Endothelial cell of umbilical vein (primary cell): ENCODE measurements at regions not wholly inside any gene's neighbourhood (a gene's known extent, or its start where the extent isn't known, plus 50 kb on each side); places are given as distances from the start of the nearest gene placed in this dataset.

ENCODE experiments used
- BruUV-seq: library from RNA; stranded (reverse); fragments of 400-500 nt; replicated peaks from 2 replicates; lab custom pipeline; 2021; lab: Mats Ljungman, UMichigan
- CTCF ChIA-PET: fragments of 300-600, 350-600 bp; sonication (Branson Sonifier 250); formaldehyde crosslinking; loops from one replicate; lab custom pipeline; 2021; ENCODE audit warnings: antibody characterized with exemption, inconsistent platforms; lab: Charles Lee
- POLR2A ChIA-PET: fragments of 300-600, 350-600 bp; sonication (Branson Sonifier 250); formaldehyde crosslinking; loops from one replicate; lab custom pipeline; 2021; ENCODE audit warnings: antibody characterized with exemption, inconsistent platforms; lab: Charles Lee
- DNase-seq: peaks from one replicate; pipeline ENCODE4 v3.0.0-alpha.2; 2011; ENCODE audit warnings: low read depth, low spot score
- FAIRE-seq: peaks from 2 replicates; lab custom pipeline; 2011; peaks lifted over from hg19 to GRCh38; lab: Jason Lieb, UNC
- H2AFZ ChIP-seq: 2 replicates; pipeline ENCODE4 v1.6.0; 2012; ENCODE audit warnings: low read depth, low read length, control low read depth, inconsistent platforms
- H3K27ac ChIP-seq: 2 replicates; pipeline ENCODE4 v1.5.1; 2011; ENCODE audit warnings: low read depth, mild to moderate bottlenecking, control low read depth, low read length, moderate library complexity; ENCODE audit not compliant: insufficient read depth
- H3K27me3 ChIP-seq, 2 experiments: 2 replicates each; pipeline versions ENCODE4 v1.6.0 to v1.6.1; 2011; ENCODE audit warnings: low read length in 2 of 2, mixed read lengths in 1 of 2; ENCODE audit not compliant: control insufficient read depth in 2 of 2, insufficient read depth in 2 of 2
- H3K36me3 ChIP-seq, 2 experiments: 2 replicates in 1 of 2; 3 replicates in 1 of 2; pipeline ENCODE4 v1.5.1; 2011; ENCODE audit warnings: low read length in 2 of 2, mild to moderate bottlenecking in 1 of 2, moderate library complexity in 1 of 2; ENCODE audit not compliant: control insufficient read depth in 2 of 2, insufficient read depth in 2 of 2; ENCODE audit errors: extremely low read depth in 1 of 2
- H3K4me1 ChIP-seq: 3 replicates; pipeline ENCODE4 v1.5.1; 2011; ENCODE audit warnings: mild to moderate bottlenecking, low read length; ENCODE audit not compliant: control insufficient read depth, insufficient read depth; ENCODE audit errors: extremely low read depth
- H3K4me2 ChIP-seq: 2 replicates; pipeline ENCODE4 v1.6.1; 2011; ENCODE audit warnings: low read length, control low read depth, mixed read lengths; ENCODE audit not compliant: insufficient read depth
- H3K4me3 ChIP-seq, 3 experiments: fragments of 200-600 bp in 1 of 3; sonication (generic), shearing (Covaris generic) in 1 of 3; replicated peaks in 1 of 3; 2 replicates each; pipeline ENCODE4 v1.5.1; 2011 to 2016; ENCODE audit warnings: control low read depth in 3 of 3, low read length in 3 of 3, mild to moderate bottlenecking in 2 of 3, inconsistent platforms in 1 of 3, low read depth in 1 of 3, moderate library complexity in 1 of 3; ENCODE audit not compliant: insufficient read depth in 1 of 3
- H3K79me2 ChIP-seq: 2 replicates; pipeline ENCODE4 v1.6.0; 2012; ENCODE audit warnings: low read length, inconsistent platforms; ENCODE audit not compliant: control insufficient read depth, insufficient read depth
- H3K9ac ChIP-seq: replicated peaks from 2 replicates; pipeline ENCODE3; 2011; ENCODE audit warnings: low read length, control low read depth; ENCODE audit not compliant: insufficient read depth; ENCODE audit errors: extremely low read depth
- H3K9me1 ChIP-seq: replicated peaks from 3 replicates; pipeline ENCODE4 v1.6.0; 2011; ENCODE audit warnings: mild to moderate bottlenecking, low read length; ENCODE audit not compliant: control insufficient read depth, insufficient read depth; ENCODE audit errors: extremely low read depth
- H3K9me3 ChIP-seq: replicated peaks from 2 replicates; pipeline ENCODE4 v1.5.1; 2012; ENCODE audit warnings: low read length, inconsistent platforms; ENCODE audit not compliant: control insufficient read depth, insufficient read depth
- H4K20me1 ChIP-seq: replicated peaks from 2 replicates; pipeline ENCODE3; 2011; ENCODE audit warnings: mild to moderate bottlenecking, low read length; ENCODE audit not compliant: control insufficient read depth, insufficient read depth; ENCODE audit errors: extremely low read depth
- EZH2 ChIP-seq: IDR thresholded peaks from 2 replicates; pipeline ENCODE4 v1.6.1; 2012; ENCODE audit warnings: borderline replicate concordance, low read depth, mild to moderate bottlenecking, moderate library complexity, low read length, inconsistent platforms; ENCODE audit not compliant: severe bottlenecking
- FOS ChIP-seq: IDR thresholded peaks from 2 replicates; pipeline ENCODE4 v1.6.1; 2011; ENCODE audit warnings: mild to moderate bottlenecking, low read length, moderate library complexity, borderline replicate concordance; ENCODE audit not compliant: insufficient read depth
- GATA2 ChIP-seq: IDR thresholded peaks from 2 replicates; pipeline ENCODE4 v1.7.0; 2011; ENCODE audit warnings: low read depth, mild to moderate bottlenecking, moderate library complexity, mixed read lengths, low read length; ENCODE audit not compliant: insufficient read length, insufficient read depth
- JUN ChIP-seq: IDR thresholded peaks from 2 replicates; pipeline ENCODE4 v1.6.1; 2011; ENCODE audit warnings: borderline replicate concordance, low read depth; ENCODE audit not compliant: insufficient read length, insufficient read depth
- MAX ChIP-seq: IDR thresholded peaks from 2 replicates; pipeline ENCODE4 v1.6.1; 2011; ENCODE audit not compliant: insufficient read depth, insufficient read length
- MYC ChIP-seq: IDR thresholded peaks from one replicate; pipeline ENCODE4 v1.6.1; 2011; ENCODE audit warnings: mild to moderate bottlenecking, low read depth, low read length
- POLR2A ChIP-seq: IDR thresholded peaks from 2 replicates; pipeline ENCODE4 v1.6.1; 2012; ENCODE audit warnings: low read depth, mild to moderate bottlenecking, control low read depth, low read length
- dilution Hi-C: fragments of 300-500 bp; cut with MboI; formaldehyde crosslinking; loops from one replicate; pipeline ENCODE4 v1.15.0; 2019; ENCODE audit warnings: low sequenced_read_pairs; ENCODE audit not compliant: extremely low pct_ligation_motif_present
- intact Hi-C: fragments of 100-400 bp; cut with micrococcal nuclease; formaldehyde crosslinking; loops from one replicate; pipeline ENCODE4 v1.10.0; 2022
- TF ChIP-seq, protein P1 (sequence below), 2 donors: IDR thresholded peaks; 1 replicate in 1 of 2; 2 replicates in 1 of 2; pipeline ENCODE4 v1.5.1; 2011; ENCODE audit warnings: low read length in 2 of 2, mild to moderate bottlenecking in 2 of 2, moderate library complexity in 2 of 2, control low read depth in 1 of 2, inconsistent platforms in 1 of 2, low read depth in 1 of 2; ENCODE audit not compliant: insufficient read depth in 1 of 2; ENCODE audit errors: extremely low read depth in 1 of 2

DNA sequence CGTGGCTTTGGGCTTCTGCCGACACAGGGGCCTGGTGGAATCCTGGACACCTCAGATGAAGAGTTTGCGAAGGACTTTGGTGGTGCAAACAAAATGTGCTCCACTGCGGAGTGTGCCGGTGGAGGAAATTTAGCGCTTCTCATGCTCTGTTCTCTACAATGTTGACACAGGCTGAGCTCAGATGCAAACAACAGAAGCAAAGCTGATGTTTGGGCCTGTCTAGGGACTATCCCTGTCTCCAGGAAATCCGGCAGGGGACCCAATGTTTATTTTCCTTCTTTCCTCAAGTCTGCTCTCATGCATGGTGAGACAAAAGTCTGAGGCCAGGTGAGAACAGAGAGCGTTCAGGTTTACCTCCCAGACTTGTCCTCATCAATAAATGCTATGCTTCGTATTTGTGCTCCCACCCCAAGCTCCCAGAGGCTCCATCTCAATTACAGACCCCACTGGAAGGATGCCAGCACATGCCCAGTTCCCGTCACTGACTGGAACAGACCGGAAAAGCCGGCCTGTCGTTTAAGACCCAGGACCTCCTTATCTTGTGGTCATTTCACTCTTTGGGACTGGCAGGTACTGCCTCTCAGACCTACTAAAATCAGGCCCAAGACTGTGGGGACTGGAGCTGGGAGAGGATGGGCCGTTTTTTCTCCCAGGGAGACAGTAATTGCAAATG, 105.7 kb upstream of the B3GAT1 start:
- Histone ChIP-seq H3K9me3 (no peaks in the 10 kb centered on the region), H3K9me1 (no peaks in the 10 kb centered on the region), H3K4me1 (no peaks in the 10 kb centered on the region), H3K9ac (no peak overlapping the region), H3K4me2 (no peak overlapping the region), H3K27me3 (no peaks in the 10 kb centered on the region), H2AFZ (no peak overlapping the region), H3K79me2 (no peaks in the 10 kb centered on the region), H3K4me3 (no peak overlapping the region), H4K20me1 (no peaks in the 10 kb centered on the region), H3K27ac (no peak overlapping the region), H3K36me3 (no peaks in the 10 kb centered on the region)
- intact Hi-C loops (no loop called here), dilution Hi-C loops (no loop called here)
- no peak for TF ChIP-seq GATA2
- TF ChIP-seq EZH2: no peak
- no peak for TF ChIP-seq JUN
- TF ChIP-seq MAX: no peak
- no peak for TF ChIP-seq MYC
- no peak for TF ChIP-seq POLR2A
- no peak for TF ChIP-seq FOS
- TF ChIP-seq, protein P1, sequence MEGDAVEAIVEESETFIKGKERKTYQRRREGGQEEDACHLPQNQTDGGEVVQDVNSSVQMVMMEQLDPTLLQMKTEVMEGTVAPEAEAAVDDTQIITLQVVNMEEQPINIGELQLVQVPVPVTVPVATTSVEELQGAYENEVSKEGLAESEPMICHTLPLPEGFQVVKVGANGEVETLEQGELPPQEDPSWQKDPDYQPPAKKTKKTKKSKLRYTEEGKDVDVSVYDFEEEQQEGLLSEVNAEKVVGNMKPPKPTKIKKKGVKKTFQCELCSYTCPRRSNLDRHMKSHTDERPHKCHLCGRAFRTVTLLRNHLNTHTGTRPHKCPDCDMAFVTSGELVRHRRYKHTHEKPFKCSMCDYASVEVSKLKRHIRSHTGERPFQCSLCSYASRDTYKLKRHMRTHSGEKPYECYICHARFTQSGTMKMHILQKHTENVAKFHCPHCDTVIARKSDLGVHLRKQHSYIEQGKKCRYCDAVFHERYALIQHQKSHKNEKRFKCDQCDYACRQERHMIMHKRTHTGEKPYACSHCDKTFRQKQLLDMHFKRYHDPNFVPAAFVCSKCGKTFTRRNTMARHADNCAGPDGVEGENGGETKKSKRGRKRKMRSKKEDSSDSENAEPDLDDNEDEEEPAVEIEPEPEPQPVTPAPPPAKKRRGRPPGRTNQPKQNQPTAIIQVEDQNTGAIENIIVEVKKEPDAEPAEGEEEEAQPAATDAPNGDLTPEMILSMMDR (IDR thresholded peaks at IDR 0.05; ENCODE audit: extremely low read depth in 1 of 2, insufficient read depth in 1 of 2, low read depth in 1 of 2, low read length in 2 of 2): no peak
- CTCF ChIA-PET: no interaction called here
- POLR2A ChIA-PET: no interaction called here
- no peak for FAIRE-seq
- BruUV-seq: no TSS peak
- DNase-seq: no peak
